Superior temporal gyrus (tissue), 1 donor: ENCODE measurements at regions not wholly inside any gene's neighbourhood (a gene's known extent, or its start where the extent isn't known, plus 50 kb on each side); places are given as distances from the start of the nearest gene placed in this dataset.
"Not testable (repeated sequence)": the region's sequence is repeated elsewhere in the genome, so short reads cannot be mapped to it uniquely, and the experiment has no call there.

ENCODE experiments used
- DNase-seq: peaks from one replicate; pipeline ENCODE4 v3.0.0-alpha.2; 2016; ENCODE audit errors: extremely low spot score

GRCh38 chr1:29569971-29570634 is 333.8 kb downstream of the PTPRU start:
- no peak for DNase-seq

GRCh38 chr1:29567257-29567656 is 330.9 kb downstream of the PTPRU start:
- DNase-seq = no peak

GRCh38 chr1:29565490-29565889 is 329.2 kb downstream of the PTPRU start:
- DNase-seq = no peak

- DNase-seq = no peak
Observed at GRCh38 chr1:29563571-29563970, 327.2 kb downstream of the PTPRU start.

DNA sequence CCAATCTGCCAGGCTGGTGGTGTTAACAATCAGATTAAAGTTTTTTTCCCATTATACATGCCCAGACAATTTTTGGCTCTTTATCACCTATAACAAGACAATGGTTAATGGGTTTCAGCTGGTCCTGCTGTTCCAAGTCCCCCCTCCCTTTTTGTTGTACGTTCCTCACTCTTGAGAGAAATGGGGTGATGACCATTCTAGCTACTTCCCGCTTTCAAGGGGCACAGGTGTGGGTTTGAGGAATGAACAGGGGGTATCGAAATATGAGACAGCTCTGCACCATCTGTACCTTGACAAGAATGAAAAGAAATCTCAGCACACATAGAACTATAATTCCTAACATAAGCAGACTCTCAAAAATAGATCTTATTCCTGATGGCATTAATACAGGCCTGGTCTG is 326.8 kb downstream of the PTPRU start:
- DNase-seq = no peak

DNA sequence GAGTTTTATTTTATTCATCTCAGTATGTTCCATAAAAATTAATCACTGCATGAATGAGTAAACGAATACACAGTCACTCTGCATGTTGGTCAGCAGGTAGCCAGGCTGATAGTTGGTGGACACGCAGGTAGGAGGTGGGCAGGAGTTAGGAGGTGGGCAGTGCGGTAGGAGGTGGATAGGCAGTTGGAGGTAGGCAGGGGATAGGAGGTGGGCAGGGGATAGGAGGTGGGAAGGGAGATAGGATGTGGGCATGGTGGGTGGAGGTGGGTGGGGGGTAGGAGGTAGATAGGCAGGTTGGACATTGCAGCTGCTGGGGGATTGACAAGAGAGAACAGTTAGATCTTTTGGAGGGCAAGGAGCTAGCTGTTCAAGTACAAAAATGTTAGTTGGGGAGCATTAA is 322.7 kb downstream of the PTPRU start:
- DNase-seq = no peak

DNA sequence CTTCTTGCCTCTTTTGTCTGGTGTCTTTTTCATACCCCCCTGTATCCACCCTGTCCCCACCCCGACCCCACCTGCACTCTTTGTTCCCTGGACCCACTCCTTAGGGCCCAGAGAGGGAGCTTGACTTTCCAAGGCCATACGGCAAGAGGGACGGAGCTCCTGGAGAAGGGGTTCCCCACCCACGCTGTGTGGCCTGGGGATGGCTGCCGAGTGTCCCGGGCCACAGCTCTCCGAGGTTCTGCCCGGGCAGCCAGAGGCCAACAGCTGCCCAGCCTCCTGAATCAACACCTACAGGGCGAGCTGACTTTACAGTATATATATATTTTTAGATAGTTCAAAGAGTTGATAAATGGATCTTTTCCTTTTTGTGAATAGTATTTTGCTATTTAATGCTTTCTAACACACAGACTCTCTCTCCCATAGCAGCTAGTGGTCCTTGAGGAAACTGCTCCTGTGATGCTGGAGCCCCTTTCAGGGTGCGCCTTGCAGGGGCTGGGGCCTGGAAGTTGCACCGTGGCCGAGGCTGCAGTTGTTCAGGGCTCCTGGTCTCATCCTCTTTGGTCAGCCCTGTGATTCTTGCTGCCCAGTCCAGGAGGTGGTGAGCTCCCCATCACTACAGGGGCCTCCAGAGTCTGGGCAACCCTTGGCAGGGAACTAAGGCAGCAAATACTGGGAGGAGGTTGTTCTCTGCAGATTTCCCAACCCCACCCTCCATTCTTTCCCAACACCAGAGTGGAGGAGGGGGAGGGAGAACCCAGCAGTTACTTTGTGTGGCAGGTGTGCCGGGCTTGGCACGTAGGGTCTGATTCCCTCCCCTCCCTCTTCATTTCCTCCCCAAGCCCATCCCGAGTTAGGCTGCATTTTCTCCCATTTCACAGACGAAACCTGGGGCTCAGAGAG is 321.6 kb downstream of the PTPRU start:
- DNase-seq = no peak

DNA sequence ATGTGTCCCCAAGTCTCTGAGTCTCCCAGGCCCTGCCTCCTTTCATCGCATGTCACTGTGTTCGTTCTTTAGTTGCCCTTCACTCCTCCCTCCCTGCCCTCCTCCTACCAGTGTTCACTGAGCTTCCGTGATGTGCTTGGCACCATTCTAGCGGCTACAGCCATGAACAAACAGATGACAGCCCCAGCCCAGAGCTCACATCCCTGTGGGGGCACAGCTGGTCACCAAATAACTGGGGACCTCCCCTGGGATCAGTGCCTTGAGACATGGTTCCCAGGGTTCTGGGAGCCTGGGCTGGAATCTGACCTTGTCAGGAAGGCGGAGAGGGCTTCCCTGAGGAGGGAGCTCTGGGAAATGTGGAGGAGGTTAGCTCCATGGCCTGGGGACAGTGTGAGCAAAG is 320.7 kb downstream of the PTPRU start:
- no peak for DNase-seq

GRCh38 chr1:29556657-29557056 is 320.3 kb downstream of the PTPRU start:
- no peak for DNase-seq

DNA sequence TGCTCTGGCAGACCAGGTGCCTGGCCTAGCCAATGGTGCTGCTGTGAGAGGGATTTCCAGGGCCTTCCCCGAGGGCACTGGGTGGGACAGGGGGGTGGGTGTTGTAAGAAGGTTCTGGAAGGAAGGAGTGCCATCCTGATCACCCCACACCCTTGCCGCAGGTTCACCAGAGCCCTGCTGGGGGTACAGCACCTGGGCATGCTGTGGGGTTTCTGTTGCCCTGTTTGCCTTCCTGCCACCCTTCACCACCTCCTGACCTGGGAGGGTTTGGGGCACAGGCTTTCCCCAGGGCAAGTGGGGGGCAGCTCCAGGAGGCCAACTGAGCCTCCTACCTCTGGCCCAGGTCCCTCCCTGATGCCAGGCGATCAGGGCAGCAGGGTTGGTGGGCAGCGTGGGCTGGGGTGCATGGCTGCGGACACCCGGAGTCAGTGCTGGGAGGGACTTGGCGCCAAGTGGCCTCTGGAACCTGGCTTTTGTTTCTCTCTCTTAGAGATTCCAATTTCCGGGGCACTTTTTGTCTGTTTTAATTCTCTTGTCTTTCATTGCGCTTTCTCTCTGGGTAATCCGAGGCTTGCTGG is 318.8 kb downstream of the PTPRU start:
- no peak for DNase-seq

GRCh38 chr1:29554208-29554778 is 318.0 kb downstream of the PTPRU start:
- no peak for DNase-seq

DNA sequence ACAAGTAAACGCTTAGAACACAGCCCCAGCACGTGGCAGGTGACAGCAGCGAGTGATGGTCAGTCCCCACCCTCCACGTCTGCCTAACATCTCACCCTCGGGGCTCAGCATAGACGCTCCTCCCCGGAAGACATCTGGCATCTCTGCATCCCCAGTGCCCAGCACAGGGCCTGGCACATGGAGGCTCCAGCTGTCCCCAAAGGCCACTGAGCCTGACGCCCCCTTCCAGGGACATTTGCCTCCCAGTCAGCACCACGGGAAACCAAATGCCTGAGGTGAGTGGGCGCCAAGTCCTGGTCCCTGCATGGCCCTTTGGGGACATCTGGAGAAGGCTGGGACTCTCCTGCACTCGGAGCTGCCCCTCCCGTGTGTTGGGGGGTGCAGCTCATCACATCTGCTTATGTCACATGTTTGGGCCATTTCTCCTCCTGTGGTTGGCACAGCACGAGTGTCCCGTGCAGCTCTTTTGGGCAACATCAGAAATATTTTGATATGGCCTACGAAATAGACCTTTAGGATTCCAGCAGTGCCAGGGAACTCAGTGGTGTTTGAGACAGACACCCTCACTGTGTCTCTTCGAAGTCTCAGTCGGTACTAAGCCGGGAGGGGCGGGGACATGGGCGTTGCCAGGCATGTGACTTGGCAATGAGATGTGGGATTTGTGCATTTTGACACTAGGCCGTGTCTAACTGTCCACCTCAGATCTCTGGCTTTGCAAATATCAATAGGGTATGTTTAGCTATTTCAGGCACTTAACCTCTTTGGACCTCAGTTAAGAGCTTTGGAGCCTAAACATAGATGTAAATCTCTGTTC is 315.0 kb downstream of the PTPRU start:
- no peak for DNase-seq

DNA sequence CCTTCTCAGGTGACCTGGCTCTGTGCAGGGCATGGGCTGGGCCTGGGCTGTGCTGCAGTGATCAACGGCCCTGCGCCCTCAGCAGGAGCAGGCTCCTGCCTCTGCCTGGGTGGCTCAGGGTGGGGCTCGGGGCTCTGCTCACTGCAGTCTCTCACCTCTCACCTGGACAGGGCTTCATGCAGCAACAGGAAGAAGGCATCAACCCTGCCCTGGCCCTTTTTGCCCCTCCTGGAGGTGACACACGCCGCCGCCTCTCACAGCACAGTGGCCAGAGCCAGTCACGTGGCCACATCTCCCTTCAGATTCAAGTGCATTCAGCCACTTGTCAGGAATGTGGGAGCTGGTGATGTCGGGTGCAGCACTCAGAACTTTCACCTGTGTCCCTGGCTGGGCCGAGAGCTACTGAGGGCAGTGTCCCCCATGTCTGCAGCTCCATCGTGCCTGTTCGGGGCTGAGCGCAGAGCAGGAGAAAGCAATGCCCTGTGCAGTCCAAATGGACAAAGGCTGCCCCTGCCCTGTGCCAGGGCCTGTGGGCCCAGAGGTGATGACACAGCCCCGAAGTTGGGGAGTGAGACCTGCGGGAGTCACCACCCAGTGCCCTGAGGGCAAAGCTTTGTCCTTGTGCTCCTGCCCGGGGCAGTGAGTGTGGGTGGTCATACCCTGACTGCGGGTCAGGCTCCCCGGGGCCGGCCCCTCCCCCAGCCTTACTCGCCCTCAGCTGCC is 314.0 kb downstream of the PTPRU start:
- no peak for DNase-seq

DNA sequence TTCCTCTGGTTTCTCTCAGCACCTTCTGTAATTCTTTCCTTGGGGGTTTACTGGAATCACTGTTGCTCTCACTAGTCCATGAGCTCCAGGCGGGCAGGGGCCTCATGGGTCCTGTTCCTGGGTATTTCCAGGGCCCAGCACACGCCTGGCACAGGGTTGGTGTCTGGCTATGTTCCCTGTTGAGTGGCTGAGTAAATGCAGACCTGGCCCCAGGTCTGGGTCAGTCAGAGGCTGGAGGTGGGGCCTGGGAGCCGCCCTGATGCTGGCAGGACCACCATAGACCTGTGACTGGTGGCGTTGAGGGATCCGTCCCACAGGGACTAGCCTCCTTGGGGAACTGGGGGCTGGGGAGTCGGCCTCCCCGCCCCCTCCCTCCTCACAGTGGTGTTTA is 313.4 kb downstream of the PTPRU start:
- DNase-seq = not testable (repeated sequence)

- no peak for DNase-seq
Observed at GRCh38 chr1:29549001-29549400, 312.7 kb downstream of the PTPRU start.

DNA sequence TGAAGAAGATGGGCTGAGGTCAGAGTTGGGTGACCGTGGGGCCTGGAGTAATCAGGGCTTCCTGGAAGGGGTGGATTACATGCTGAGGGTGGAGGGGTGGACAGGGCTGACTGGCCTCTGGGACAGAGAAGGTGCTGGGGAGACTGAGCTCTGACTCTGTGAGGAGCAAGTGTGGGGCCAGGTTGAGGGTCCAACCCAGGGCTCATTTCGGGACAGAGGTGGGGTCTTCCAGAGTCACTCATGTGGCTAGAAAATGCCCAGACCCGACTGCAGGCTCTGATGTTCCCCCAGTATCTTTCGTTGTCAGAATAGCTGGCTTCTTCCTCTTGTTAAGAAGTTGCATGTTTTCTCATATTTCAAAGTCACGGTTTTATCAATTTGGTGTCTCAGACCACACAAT is 311.8 kb downstream of the PTPRU start:
- no peak for DNase-seq

- no peak for DNase-seq
Observed at GRCh38 chr1:29547300-29547699, 311.0 kb downstream of the PTPRU start.

- DNase-seq = no peak
Observed at GRCh38 chr1:29546496-29546895, 310.2 kb downstream of the PTPRU start.

DNA sequence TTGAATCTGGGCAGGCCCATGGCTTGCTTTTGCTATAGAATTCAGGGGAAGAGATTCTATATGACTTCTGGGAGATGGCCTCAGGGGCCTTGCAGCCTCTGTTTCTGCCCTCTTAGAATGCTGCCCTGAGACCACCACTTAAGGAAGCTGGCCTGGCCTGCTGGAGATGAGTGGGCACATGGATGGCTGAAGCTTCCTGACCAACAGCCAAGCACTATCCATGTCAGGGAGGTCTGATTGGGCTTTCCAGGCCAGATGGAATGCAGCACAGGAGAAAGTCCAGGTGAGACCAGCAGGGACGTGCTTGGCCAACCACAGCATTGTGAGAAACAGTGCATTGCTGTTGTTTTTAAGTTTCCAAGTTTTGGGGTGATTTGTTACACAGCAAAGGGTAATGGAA is 308.1 kb downstream of the PTPRU start:
- no peak for DNase-seq

DNA sequence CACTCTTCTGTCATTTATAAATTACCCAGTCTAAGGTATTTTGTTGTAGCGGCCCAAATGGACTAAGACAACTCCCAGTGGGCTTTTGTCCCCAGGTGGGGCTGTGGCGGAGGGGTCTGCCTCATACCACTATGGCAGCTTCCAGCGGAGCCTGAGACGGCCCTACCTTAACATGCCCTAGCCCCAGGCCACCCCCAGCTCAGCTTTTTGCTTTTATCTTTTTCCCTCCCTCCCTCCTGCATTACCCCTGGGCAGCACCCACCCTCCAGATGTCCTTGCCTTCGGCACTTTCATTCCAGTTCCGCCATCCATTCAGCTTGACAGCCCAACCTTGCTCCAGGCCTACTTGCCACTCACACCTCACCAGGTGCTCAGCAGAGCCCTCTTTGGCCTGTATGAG is 307.3 kb downstream of the PTPRU start:
- DNase-seq = no peak

GRCh38 chr1:29542548-29542947 is 306.2 kb downstream of the PTPRU start:
- no peak for DNase-seq
